Endothelial cell of umbilical vein (primary cell): ENCODE measurements at regions not wholly inside any gene's neighbourhood (a gene's known extent, or its start where the extent isn't known, plus 50 kb on each side); places are given as distances from the start of the nearest gene placed in this dataset.

Experiments
- BruUV-seq: library from RNA; stranded (reverse); fragments of 400-500 nt; replicated peaks from 2 replicates; lab custom pipeline; 2021; lab: Mats Ljungman, UMichigan
- CTCF ChIA-PET: fragments of 300-600, 350-600 bp; sonication (Branson Sonifier 250); formaldehyde crosslinking; loops from one replicate; lab custom pipeline; 2021; ENCODE audit warnings: antibody characterized with exemption, inconsistent platforms; lab: Charles Lee
- POLR2A ChIA-PET: fragments of 300-600, 350-600 bp; sonication (Branson Sonifier 250); formaldehyde crosslinking; loops from one replicate; lab custom pipeline; 2021; ENCODE audit warnings: antibody characterized with exemption, inconsistent platforms; lab: Charles Lee
- DNase-seq: peaks from one replicate; pipeline ENCODE4 v3.0.0-alpha.2; 2011; ENCODE audit warnings: low read depth, low spot score
- FAIRE-seq: peaks from 2 replicates; lab custom pipeline; 2011; peaks lifted over from hg19 to GRCh38; lab: Jason Lieb, UNC
- H2AFZ ChIP-seq: 2 replicates; pipeline ENCODE4 v1.6.0; 2012; ENCODE audit warnings: low read depth, low read length, control low read depth, inconsistent platforms
- H3K27ac ChIP-seq: 2 replicates; pipeline ENCODE4 v1.5.1; 2011; ENCODE audit warnings: low read depth, mild to moderate bottlenecking, control low read depth, low read length, moderate library complexity; ENCODE audit not compliant: insufficient read depth
- H3K27me3 ChIP-seq, 2 experiments: 2 replicates each; pipeline versions ENCODE4 v1.6.0 to v1.6.1; 2011; ENCODE audit warnings: low read length in 2 of 2, mixed read lengths in 1 of 2; ENCODE audit not compliant: control insufficient read depth in 2 of 2, insufficient read depth in 2 of 2
- H3K36me3 ChIP-seq, 2 experiments: 2 replicates in 1 of 2; 3 replicates in 1 of 2; pipeline ENCODE4 v1.5.1; 2011; ENCODE audit warnings: low read length in 2 of 2, mild to moderate bottlenecking in 1 of 2, moderate library complexity in 1 of 2; ENCODE audit not compliant: control insufficient read depth in 2 of 2, insufficient read depth in 2 of 2; ENCODE audit errors: extremely low read depth in 1 of 2
- H3K4me1 ChIP-seq: 3 replicates; pipeline ENCODE4 v1.5.1; 2011; ENCODE audit warnings: mild to moderate bottlenecking, low read length; ENCODE audit not compliant: control insufficient read depth, insufficient read depth; ENCODE audit errors: extremely low read depth
- H3K4me2 ChIP-seq: 2 replicates; pipeline ENCODE4 v1.6.1; 2011; ENCODE audit warnings: low read length, control low read depth, mixed read lengths; ENCODE audit not compliant: insufficient read depth
- H3K4me3 ChIP-seq, 3 experiments: fragments of 200-600 bp in 1 of 3; sonication (generic), shearing (Covaris generic) in 1 of 3; replicated peaks in 1 of 3; 2 replicates each; pipeline ENCODE4 v1.5.1; 2011 to 2016; ENCODE audit warnings: control low read depth in 3 of 3, low read length in 3 of 3, mild to moderate bottlenecking in 2 of 3, inconsistent platforms in 1 of 3, low read depth in 1 of 3, moderate library complexity in 1 of 3; ENCODE audit not compliant: insufficient read depth in 1 of 3
- H3K79me2 ChIP-seq: 2 replicates; pipeline ENCODE4 v1.6.0; 2012; ENCODE audit warnings: low read length, inconsistent platforms; ENCODE audit not compliant: control insufficient read depth, insufficient read depth
- H3K9ac ChIP-seq: replicated peaks from 2 replicates; pipeline ENCODE3; 2011; ENCODE audit warnings: low read length, control low read depth; ENCODE audit not compliant: insufficient read depth; ENCODE audit errors: extremely low read depth
- H3K9me1 ChIP-seq: replicated peaks from 3 replicates; pipeline ENCODE4 v1.6.0; 2011; ENCODE audit warnings: mild to moderate bottlenecking, low read length; ENCODE audit not compliant: control insufficient read depth, insufficient read depth; ENCODE audit errors: extremely low read depth
- H3K9me3 ChIP-seq: replicated peaks from 2 replicates; pipeline ENCODE4 v1.5.1; 2012; ENCODE audit warnings: low read length, inconsistent platforms; ENCODE audit not compliant: control insufficient read depth, insufficient read depth
- H4K20me1 ChIP-seq: replicated peaks from 2 replicates; pipeline ENCODE3; 2011; ENCODE audit warnings: mild to moderate bottlenecking, low read length; ENCODE audit not compliant: control insufficient read depth, insufficient read depth; ENCODE audit errors: extremely low read depth
- CTCF ChIP-seq, 2 donors: IDR thresholded peaks; 1 replicate in 1 of 2; 2 replicates in 1 of 2; pipeline ENCODE4 v1.5.1; 2011; ENCODE audit warnings: low read length in 2 of 2, mild to moderate bottlenecking in 2 of 2, moderate library complexity in 2 of 2, control low read depth in 1 of 2, inconsistent platforms in 1 of 2, low read depth in 1 of 2; ENCODE audit not compliant: insufficient read depth in 1 of 2; ENCODE audit errors: extremely low read depth in 1 of 2
- EZH2 ChIP-seq: IDR thresholded peaks from 2 replicates; pipeline ENCODE4 v1.6.1; 2012; ENCODE audit warnings: borderline replicate concordance, low read depth, mild to moderate bottlenecking, moderate library complexity, low read length, inconsistent platforms; ENCODE audit not compliant: severe bottlenecking
- FOS ChIP-seq: IDR thresholded peaks from 2 replicates; pipeline ENCODE4 v1.6.1; 2011; ENCODE audit warnings: mild to moderate bottlenecking, low read length, moderate library complexity, borderline replicate concordance; ENCODE audit not compliant: insufficient read depth
- GATA2 ChIP-seq: IDR thresholded peaks from 2 replicates; pipeline ENCODE4 v1.7.0; 2011; ENCODE audit warnings: low read depth, mild to moderate bottlenecking, moderate library complexity, mixed read lengths, low read length; ENCODE audit not compliant: insufficient read length, insufficient read depth
- JUN ChIP-seq: IDR thresholded peaks from 2 replicates; pipeline ENCODE4 v1.6.1; 2011; ENCODE audit warnings: borderline replicate concordance, low read depth; ENCODE audit not compliant: insufficient read length, insufficient read depth
- MAX ChIP-seq: IDR thresholded peaks from 2 replicates; pipeline ENCODE4 v1.6.1; 2011; ENCODE audit not compliant: insufficient read depth, insufficient read length
- MYC ChIP-seq: IDR thresholded peaks from one replicate; pipeline ENCODE4 v1.6.1; 2011; ENCODE audit warnings: mild to moderate bottlenecking, low read depth, low read length
- POLR2A ChIP-seq: IDR thresholded peaks from 2 replicates; pipeline ENCODE4 v1.6.1; 2012; ENCODE audit warnings: low read depth, mild to moderate bottlenecking, control low read depth, low read length
- POLR2AphosphoS5 ChIP-seq: IDR thresholded peaks from 2 replicates; pipeline ENCODE4 v1.6.1; 2012; ENCODE audit warnings: low read depth, mild to moderate bottlenecking, control low read depth, low read length, moderate library complexity; ENCODE audit not compliant: insufficient read depth
- dilution Hi-C: fragments of 300-500 bp; cut with MboI; formaldehyde crosslinking; loops from one replicate; pipeline ENCODE4 v1.15.0; 2019; ENCODE audit warnings: low sequenced_read_pairs; ENCODE audit not compliant: extremely low pct_ligation_motif_present
- intact Hi-C: fragments of 100-400 bp; cut with micrococcal nuclease; formaldehyde crosslinking; loops from one replicate; pipeline ENCODE4 v1.10.0; 2022

- dilution Hi-C loops: no loop called here
- Histone ChIP-seq H4K20me1 (no peaks in the 10 kb centered on the region), H3K4me2 (no peak overlapping the region), H3K27ac (no peak overlapping the region), H3K27me3 (no peaks in the 10 kb centered on the region), H2AFZ (no peak overlapping the region), H3K36me3 (no peaks in the 10 kb centered on the region), H3K4me1 (no peaks in the 10 kb centered on the region), H3K4me3 (no peak overlapping the region), H3K79me2 (no peaks in the 10 kb centered on the region), H3K9me3 (no peaks in the 10 kb centered on the region), H3K9ac (no peak overlapping the region), H3K9me1 (no peaks in the 10 kb centered on the region)
- intact Hi-C loops: no loop called here
- TF ChIP-seq POLR2AphosphoS5 (no peak), POLR2A (no peak), MAX (no peak), GATA2 (no peak), CTCF (IDR thresholded peaks at IDR 0.05; ENCODE audit: extremely low read depth in 1 of 2, insufficient read depth in 1 of 2, low read depth in 1 of 2, low read length in 2 of 2) (no peak), FOS (no peak), JUN (no peak), EZH2 (no peak), MYC (no peak)
- DNase-seq: no peak
- BruUV-seq: no TSS peak
- ChIA-PET CTCF (no interaction called here), POLR2A (no interaction called here)
- FAIRE-seq: no peak
These were observed 293.9 kb upstream of the NPSR1 start for GRCh38 chr7:34364130-34364529.
